K562 (cell line): ENCODE measurements at regions not wholly inside any gene's neighbourhood (a gene's known extent, or its start where the extent isn't known, plus 50 kb on each side); places are given as distances from the start of the nearest gene placed in this dataset.

Experiments
- ATAC-seq: fragments of 200-7000 bp; cut with Tn5 transposase; 3 replicates; pipeline ENCODE4 v1.9.1; 2020; ENCODE audit warnings: moderate library complexity
- BruUV-seq: library from RNA; stranded (reverse); fragments of 400-500 nt; replicated peaks from 2 replicates; lab custom pipeline; 2021; lab: Mats Ljungman, UMichigan
- CTCF ChIA-PET: fragments of 300-600 bp; formaldehyde crosslinking; extraction: SDS; loops from one replicate; lab custom pipeline; 2021; ENCODE audit warnings: low intra/inter-chr PET ratio; lab: Yijun Ruan, JAX
- POLR2A ChIA-PET: fragments of 300-600, 350-650 bp; sonication (Branson Sonifier 250); formaldehyde crosslinking; extraction: SDS; loops from one replicate; lab custom pipeline; 2021; ENCODE audit warnings: antibody characterized with exemption, inconsistent platforms; lab: Yijun Ruan, JAX
- DNase-seq, 4 experiments: peaks; one replicate each; pipeline versions ENCODE4 v3.0.0 to v3.0.0-alpha.2; 2011 to 2018; ENCODE audit warnings: low spot score in 3 of 4, mixed read lengths in 3 of 4; ENCODE audit errors: extremely low read depth in 1 of 4
- FAIRE-seq: peaks from 2 replicates; lab custom pipeline; 2011; peaks lifted over from hg19 to GRCh38; lab: Jason Lieb, UNC
- H2AFZ ChIP-seq: 2 replicates; pipeline ENCODE4 v1.6.0; 2011; ENCODE audit warnings: low read depth, low read length, control low read depth, inconsistent platforms
- H3K27ac ChIP-seq: fragments of 200-600 bp; 3 replicates; pipeline ENCODE4 v1.8.0; 2011; ENCODE audit warnings: low read depth, mild to moderate bottlenecking, control low read depth, inconsistent platforms, low read length, moderate library complexity, mixed read lengths; ENCODE audit errors: extremely low read depth
- H3K27me3 ChIP-seq, 2 experiments: fragments of 300-600 bp in 1 of 2; 2 replicates in 1 of 2; 3 replicates in 1 of 2; pipeline versions ENCODE4 v1.6.0 to v1.8.0; 2011; ENCODE audit warnings: inconsistent platforms in 2 of 2, low read length in 2 of 2, mild to moderate bottlenecking in 1 of 2, mixed read lengths in 1 of 2, moderate library complexity in 1 of 2; ENCODE audit not compliant: control insufficient read depth in 2 of 2, insufficient read depth in 2 of 2
- H3K36me3 ChIP-seq: fragments of 300-600 bp; 3 replicates; pipeline ENCODE4 v1.8.0; 2011; ENCODE audit warnings: mild to moderate bottlenecking, low read length, inconsistent platforms; ENCODE audit not compliant: control insufficient read depth, insufficient read depth
- H3K4me1 ChIP-seq, 2 experiments: fragments of 200-600 bp in 1 of 2; replicated peaks in 1 of 2; 2 replicates in 1 of 2; 3 replicates in 1 of 2; pipeline versions ENCODE4 v1.5.1 to v1.8.0; 2011; ENCODE audit warnings: inconsistent platforms in 2 of 2, low read length in 2 of 2, mild to moderate bottlenecking in 1 of 2, mixed read lengths in 1 of 2, moderate library complexity in 1 of 2; ENCODE audit not compliant: control insufficient read depth in 2 of 2, insufficient read depth in 2 of 2
- H3K4me2 ChIP-seq: 2 replicates; pipeline ENCODE4 v1.6.1; 2011; ENCODE audit warnings: low read length, control low read depth, inconsistent platforms, mixed read lengths; ENCODE audit not compliant: insufficient read depth
- H3K4me3 ChIP-seq: fragments of 200-600 bp; sonication (generic), shearing (Covaris generic); 2 replicates; pipeline ENCODE4 v1.5.1; 2016; ENCODE audit warnings: control low read depth, inconsistent platforms
- H3K79me2 ChIP-seq: fragments of 200-600 bp; 3 replicates; pipeline ENCODE4 v1.8.0; 2011; ENCODE audit warnings: low read length, inconsistent platforms; ENCODE audit not compliant: control insufficient read depth, insufficient read depth
- H3K9ac ChIP-seq, 2 experiments: 2 replicates each; pipeline versions ENCODE4 v1.6.0 to v1.6.1; 2011; ENCODE audit warnings: low read depth in 2 of 2, low read length in 2 of 2, control low read depth in 1 of 2, inconsistent platforms in 1 of 2, mild to moderate bottlenecking in 1 of 2, mixed read lengths in 1 of 2; ENCODE audit not compliant: insufficient read depth in 1 of 2
- H3K9me1 ChIP-seq: one replicate; pipeline ENCODE4 v1.6.0; 2011; ENCODE audit warnings: inconsistent platforms, mild to moderate bottlenecking, low read length, moderate library complexity; ENCODE audit not compliant: control insufficient read depth, insufficient read depth
- H3K9me3 ChIP-seq: replicated peaks from 2 replicates; pipeline ENCODE4 v1.5.1; 2011; ENCODE audit warnings: low read depth, low read length, inconsistent platforms; ENCODE audit not compliant: control insufficient read depth, insufficient read depth
- H4K20me1 ChIP-seq: replicated peaks from 2 replicates; pipeline ENCODE4 v1.6.1; 2011; ENCODE audit warnings: low read length, inconsistent platforms, mixed read lengths; ENCODE audit not compliant: control insufficient read depth, insufficient read depth
- ARHGAP35 ChIP-seq: fragments of 450-650 bp; IDR thresholded peaks from 2 replicates; pipeline ENCODE4 v1.6.1; 2018; ENCODE audit not compliant: partially characterized antibody
- HNRNPLL ChIP-seq: fragments of 200-400 bp; formaldehyde crosslinking; IDR thresholded peaks from 2 replicates; pipeline ENCODE4 v1.6.1; 2017; ENCODE audit warnings: low read length, low read depth, mild to moderate bottlenecking; ENCODE audit not compliant: poor library complexity, severe bottlenecking
- NR4A1 ChIP-seq, 2 experiments: fragments of 250-450 bp in 1 of 2; fragments of 450-650 bp in 1 of 2; sonication (Bioruptor Pico) in 1 of 2; IDR thresholded peaks; 2 replicates each; pipeline versions ENCODE4 v1.4.0 to v1.6.1; 2016 to 2020; ENCODE audit warnings: mild to moderate bottlenecking in 2 of 2, missing compliant biosample characterization in 1 of 2, missing genetic modification characterization in 1 of 2, moderate library complexity in 1 of 2
- NUFIP1 ChIP-seq: fragments of 450-650 bp; IDR thresholded peaks from 2 replicates; pipeline ENCODE4 v1.6.1; 2018; ENCODE audit not compliant: partially characterized antibody
- PURB ChIP-seq: sonication (generic); formaldehyde crosslinking; IDR thresholded peaks from 2 replicates; pipeline ENCODE4 v1.9.0; 2021; ENCODE audit warnings: low read depth, mild to moderate bottlenecking, missing genetic modification reagents
- RBM14 ChIP-seq: fragments of 200-400 bp; formaldehyde crosslinking; IDR thresholded peaks from 2 replicates; pipeline ENCODE4 v1.6.1; 2018; ENCODE audit warnings: low read depth, mild to moderate bottlenecking, low read length, moderate library complexity, borderline replicate concordance; ENCODE audit not compliant: insufficient read depth
- TSC22D4 ChIP-seq: fragments of 450-650 bp; IDR thresholded peaks from 2 replicates; pipeline ENCODE4 v1.6.1; 2016; ENCODE audit warnings: missing genetic modification characterization, missing biosample characterization, control low read depth
- ZNF324 ChIP-seq: fragments of 250-450 bp; sonication (Bioruptor Pico); IDR thresholded peaks from 2 replicates; pipeline ENCODE4 v1.4.0; 2020; ENCODE audit warnings: mild to moderate bottlenecking
- WGBS: fragments of 100-300 bp; shearing (Covaris generic); methylation state at CpG from one replicate; pipeline ENCODE4 v1.1.6; 2016; ENCODE audit warnings: low coverage, mixed read lengths; ENCODE audit not compliant: insufficient coverage; ENCODE audit errors: missing lambda C conversion rate; 5-methylcytosine and 5-hydroxymethylcytosine counted together
- in situ Hi-C: fragments of 300-500 bp; cut with MboI; formaldehyde crosslinking; loops from 4 replicates; pipeline ENCODE4 v1.15.0; 2018; ENCODE audit warnings: inconsistent platforms, mixed read lengths
- intact Hi-C: fragments of 100-400 bp; cut with micrococcal nuclease; formaldehyde crosslinking; loops from 2 replicates; pipeline ENCODE4 v1.14.2; 2022
- TF ChIP-seq, protein P1 (sequence below): sonication (generic); formaldehyde crosslinking; IDR thresholded peaks from 2 replicates; pipeline ENCODE4 v1.8.1; 2022; ENCODE audit warnings: missing genetic modification reagents
- TF ChIP-seq, protein P2 (sequence below): fragments of 450-650 bp; IDR thresholded peaks from 2 replicates; pipeline ENCODE4 v1.6.1; 2016; ENCODE audit warnings: antibody characterized with exemption
- TF ChIP-seq, protein P3 (sequence below): fragments of 250-450 bp; sonication (Bioruptor Pico); IDR thresholded peaks from 2 replicates; pipeline ENCODE4 v1.4.0; 2020
- TF ChIP-seq, protein P4 (sequence below): fragments of 450-650 bp; conservative IDR thresholded peaks from 2 replicates; pipeline ENCODE4 v1.6.1; 2016; ENCODE audit warnings: missing genetic modification characterization, low read depth, mild to moderate bottlenecking, missing compliant biosample characterization, moderate library complexity

DNA sequence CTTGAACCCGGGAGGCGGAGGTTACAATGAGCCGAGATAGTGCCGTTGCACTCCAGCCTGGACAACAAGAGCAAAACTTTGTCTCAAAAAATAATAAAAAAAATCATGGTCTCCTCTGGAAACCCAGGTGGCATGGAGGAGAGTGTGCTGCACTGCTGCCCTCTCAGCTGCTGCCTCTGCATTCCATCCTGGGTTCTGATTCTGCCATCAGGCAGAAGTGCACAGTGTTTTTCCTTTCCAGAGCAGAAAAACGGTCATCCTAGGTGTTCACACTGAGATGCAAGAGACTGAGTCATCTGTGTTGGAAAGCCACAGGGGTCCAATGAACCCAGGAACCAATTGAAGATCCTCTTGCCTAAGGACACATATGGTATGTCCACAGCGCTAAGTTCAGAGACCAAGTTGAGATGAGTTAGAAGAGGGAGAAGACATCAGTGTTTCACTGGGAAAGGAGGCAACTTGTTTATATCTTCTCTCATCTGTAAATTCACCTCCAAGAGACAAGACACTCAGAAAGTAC is 88.8 kb upstream of the DMRT1 start:
- H3K4me2 ChIP-seq, result no peak overlapping the region
- H3K9me3 ChIP-seq, result no peaks in the 10 kb centered on the region
- ATAC-seq, result no peak
- H3K9me1 ChIP-seq, result no peaks in the 10 kb centered on the region
- H3K4me3 ChIP-seq, result no peak overlapping the region
- intact Hi-C loops, result no loop called here
- no peak overlapping the region for H2AFZ ChIP-seq
- H3K27me3 ChIP-seq, result peaks cover 0 to 4% of the 10 kb centered on the region in 2 experiments; a peak in 1 of 5 replicates
- DNase-seq, result no peak
- H3K4me1 ChIP-seq, result no peaks in the 10 kb centered on the region
- H3K36me3 ChIP-seq, result no peaks in the 10 kb centered on the region
- no peak overlapping the region for H3K9ac ChIP-seq
- ChIA-PET POLR2A (no interaction called here), CTCF (no interaction called here)
- no peak overlapping the region for H3K27ac ChIP-seq
- BruUV-seq, result no TSS peak
- in situ Hi-C loops, result loop anchor here (25.0 kb wide), 1 partner anchor 140 kb away; no protein-coding TSS in a partner anchor
- no peak for FAIRE-seq
- 0% methylated on average over 6 of the region's 6 CpGs for WGBS
- H3K79me2 ChIP-seq, result no peaks in the 10 kb centered on the region
- H4K20me1 ChIP-seq, result no peaks in the 10 kb centered on the region
- TF ChIP-seq NR4A1 (CRISPR knock-in tag; IDR thresholded peaks at IDR 0.05) (no peak), NR4A1 (tag; IDR thresholded peaks at IDR 0.05) (no peak), ARHGAP35 (no peak), RBM14 (no peak), PURB (CRISPR knock-in tag) (no peak), HNRNPLL (no peak), ZNF324 (no peak), NUFIP1 (no peak), TSC22D4 (no peak)
- TF ChIP-seq, protein P1, sequence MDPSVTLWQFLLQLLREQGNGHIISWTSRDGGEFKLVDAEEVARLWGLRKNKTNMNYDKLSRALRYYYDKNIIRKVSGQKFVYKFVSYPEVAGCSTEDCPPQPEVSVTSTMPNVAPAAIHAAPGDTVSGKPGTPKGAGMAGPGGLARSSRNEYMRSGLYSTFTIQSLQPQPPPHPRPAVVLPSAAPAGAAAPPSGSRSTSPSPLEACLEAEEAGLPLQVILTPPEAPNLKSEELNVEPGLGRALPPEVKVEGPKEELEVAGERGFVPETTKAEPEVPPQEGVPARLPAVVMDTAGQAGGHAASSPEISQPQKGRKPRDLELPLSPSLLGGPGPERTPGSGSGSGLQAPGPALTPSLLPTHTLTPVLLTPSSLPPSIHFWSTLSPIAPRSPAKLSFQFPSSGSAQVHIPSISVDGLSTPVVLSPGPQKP, result no peak
- TF ChIP-seq, protein P2, sequence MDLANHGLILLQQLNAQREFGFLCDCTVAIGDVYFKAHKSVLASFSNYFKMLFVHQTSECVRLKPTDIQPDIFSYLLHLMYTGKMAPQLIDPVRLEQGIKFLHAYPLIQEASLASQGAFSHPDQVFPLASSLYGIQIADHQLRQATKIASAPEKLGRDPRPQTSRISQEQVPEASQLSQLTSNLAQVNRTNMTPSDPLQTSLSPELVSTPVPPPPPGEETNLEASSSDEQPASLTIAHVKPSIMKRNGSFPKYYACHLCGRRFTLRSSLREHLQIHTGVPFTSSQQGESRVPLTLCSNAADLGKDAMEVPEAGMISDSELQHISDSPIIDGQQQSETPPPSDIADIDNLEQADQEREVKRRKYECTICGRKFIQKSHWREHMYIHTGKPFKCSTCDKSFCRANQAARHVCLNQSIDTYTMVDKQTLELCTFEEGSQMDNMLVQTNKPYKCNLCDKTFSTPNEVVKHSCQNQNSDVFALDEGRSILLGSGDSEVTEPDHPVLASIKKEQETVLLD, result no peak
- TF ChIP-seq, protein P3, sequence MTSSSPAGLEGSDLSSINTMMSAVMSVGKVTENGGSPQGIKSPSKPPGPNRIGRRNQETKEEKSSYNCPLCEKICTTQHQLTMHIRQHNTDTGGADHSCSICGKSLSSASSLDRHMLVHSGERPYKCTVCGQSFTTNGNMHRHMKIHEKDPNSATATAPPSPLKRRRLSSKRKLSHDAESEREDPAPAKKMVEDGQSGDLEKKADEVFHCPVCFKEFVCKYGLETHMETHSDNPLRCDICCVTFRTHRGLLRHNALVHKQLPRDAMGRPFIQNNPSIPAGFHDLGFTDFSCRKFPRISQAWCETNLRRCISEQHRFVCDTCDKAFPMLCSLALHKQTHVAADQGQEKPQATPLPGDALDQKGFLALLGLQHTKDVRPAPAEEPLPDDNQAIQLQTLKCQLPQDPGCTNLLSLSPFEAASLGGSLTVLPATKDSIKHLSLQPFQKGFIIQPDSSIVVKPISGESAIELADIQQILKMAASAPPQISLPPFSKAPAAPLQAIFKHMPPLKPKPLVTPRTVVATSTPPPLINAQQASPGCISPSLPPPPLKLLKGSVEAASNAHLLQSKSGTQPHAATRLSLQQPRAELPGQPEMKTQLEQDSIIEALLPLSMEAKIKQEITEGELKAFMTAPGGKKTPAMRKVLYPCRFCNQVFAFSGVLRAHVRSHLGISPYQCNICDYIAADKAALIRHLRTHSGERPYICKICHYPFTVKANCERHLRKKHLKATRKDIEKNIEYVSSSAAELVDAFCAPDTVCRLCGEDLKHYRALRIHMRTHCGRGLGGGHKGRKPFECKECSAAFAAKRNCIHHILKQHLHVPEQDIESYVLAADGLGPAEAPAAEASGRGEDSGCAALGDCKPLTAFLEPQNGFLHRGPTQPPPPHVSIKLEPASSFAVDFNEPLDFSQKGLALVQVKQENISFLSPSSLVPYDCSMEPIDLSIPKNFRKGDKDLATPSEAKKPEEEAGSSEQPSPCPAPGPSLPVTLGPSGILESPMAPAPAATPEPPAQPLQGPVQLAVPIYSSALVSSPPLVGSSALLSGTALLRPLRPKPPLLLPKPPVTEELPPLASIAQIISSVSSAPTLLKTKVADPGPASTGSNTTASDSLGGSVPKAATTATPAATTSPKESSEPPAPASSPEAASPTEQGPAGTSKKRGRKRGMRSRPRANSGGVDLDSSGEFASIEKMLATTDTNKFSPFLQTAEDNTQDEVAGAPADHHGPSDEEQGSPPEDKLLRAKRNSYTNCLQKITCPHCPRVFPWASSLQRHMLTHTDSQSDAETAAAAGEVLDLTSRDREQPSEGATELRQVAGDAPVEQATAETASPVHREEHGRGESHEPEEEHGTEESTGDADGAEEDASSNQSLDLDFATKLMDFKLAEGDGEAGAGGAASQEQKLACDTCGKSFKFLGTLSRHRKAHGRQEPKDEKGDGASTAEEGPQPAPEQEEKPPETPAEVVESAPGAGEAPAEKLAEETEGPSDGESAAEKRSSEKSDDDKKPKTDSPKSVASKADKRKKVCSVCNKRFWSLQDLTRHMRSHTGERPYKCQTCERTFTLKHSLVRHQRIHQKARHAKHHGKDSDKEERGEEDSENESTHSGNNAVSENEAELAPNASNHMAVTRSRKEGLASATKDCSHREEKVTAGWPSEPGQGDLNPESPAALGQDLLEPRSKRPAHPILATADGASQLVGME, result no peak
- TF ChIP-seq, protein P4, sequence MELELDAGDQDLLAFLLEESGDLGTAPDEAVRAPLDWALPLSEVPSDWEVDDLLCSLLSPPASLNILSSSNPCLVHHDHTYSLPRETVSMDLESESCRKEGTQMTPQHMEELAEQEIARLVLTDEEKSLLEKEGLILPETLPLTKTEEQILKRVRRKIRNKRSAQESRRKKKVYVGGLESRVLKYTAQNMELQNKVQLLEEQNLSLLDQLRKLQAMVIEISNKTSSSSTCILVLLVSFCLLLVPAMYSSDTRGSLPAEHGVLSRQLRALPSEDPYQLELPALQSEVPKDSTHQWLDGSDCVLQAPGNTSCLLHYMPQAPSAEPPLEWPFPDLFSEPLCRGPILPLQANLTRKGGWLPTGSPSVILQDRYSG (tag), result no peak
